A172 (cell line): ENCODE measurements at regions not wholly inside any gene's neighbourhood (a gene's known extent, or its start where the extent isn't known, plus 50 kb on each side); places are given as distances from the start of the nearest gene placed in this dataset.

ENCODE experiments used
- DNase-seq: peaks from one replicate; pipeline ENCODE4 v3.0.0-alpha.2; 2015; ENCODE audit warnings: low spot score

DNA sequence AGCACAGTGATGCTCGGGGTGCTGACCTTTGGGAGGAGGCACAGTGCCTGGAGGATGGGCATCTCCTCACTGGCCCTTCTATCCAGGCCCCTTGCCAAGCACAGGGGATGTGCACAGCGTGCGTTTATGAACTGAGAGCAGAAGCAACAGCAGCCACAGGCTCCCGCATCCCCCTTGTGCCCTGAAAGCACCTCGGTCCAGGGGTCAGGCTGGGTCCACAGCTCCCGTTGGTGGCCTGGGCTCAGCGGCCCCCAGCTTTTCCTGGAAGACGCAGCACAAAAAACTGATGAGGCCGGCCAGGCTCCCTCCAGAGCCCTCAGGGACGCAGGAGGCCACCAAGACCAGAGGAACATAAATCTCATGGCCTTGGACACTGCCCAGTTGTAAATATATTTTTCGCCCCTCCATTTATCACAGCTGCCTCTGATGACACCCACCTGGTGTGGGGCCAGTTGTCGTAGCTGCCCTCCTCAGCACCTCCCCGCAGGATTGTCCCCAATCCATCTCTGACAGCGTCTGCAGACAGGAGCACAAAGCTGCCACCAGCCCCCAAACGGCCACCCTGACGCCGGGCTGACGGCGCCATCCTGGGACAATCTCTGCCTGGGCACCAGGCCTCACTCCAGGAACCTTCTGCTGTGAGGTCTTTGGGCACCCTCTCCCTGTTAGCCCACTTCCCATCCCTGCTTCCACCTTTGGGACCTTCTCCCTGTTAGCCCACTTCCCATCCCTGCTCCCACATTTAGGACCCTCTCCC is 203.1 kb downstream of the BRD1 start:
- DNase-seq = no peak

DNA sequence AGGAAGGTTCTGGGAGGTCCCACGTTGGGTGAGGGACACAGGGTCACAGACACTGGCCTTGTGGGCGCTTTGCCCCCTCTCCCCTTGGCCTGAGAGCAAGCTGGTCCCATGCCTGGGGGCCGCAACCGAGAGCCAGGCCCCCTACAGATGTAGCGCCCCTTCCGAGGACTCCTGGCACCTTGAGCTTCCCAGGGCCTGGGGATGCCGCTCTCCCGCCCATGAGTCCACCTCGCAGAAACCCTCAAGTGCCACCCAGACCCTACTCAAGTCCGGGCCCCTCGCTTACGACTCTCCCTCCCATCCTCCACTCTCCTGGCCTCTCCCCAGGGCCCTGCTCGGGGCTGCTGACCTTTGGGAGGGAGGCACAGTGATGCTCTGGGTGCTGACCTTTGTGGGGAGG is 204.0 kb downstream of the BRD1 start:
- no peak for DNase-seq

- no peak for DNase-seq
Measured at GRCh38 chr22:49623176-49623575, 204.5 kb downstream of the BRD1 start.

- no peak for DNase-seq
Measured at GRCh38 chr22:49622241-49623105, 205.2 kb downstream of the BRD1 start.

DNA sequence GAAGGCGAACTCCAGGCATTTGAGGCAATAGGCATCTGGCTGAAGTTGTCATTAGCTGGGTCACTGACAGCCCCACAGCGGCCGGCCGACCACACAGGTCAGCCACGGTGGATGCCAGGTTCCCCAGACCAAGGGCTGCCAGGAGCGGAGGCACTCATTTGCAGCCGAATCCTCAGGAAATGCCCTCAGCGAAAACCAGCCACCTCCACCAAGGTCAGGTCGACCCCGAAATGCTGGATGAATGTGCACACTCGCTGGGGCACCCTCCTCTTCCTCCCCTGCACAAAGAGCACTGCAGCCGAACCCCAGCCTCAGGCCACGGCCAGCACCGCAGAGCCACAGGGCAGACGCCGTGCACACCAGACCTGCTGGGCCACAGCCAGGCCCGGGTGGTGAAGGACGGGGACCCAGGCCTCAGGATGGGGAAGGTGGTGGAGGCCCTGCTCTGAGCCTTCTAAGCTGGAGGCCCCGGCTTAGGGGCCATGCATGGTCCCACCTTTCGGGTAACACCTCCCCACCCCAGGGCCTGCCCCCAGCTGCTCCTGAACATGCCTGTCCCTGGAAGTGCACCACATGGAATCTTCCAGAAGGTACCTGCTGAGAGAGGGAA is 206.0 kb downstream of the BRD1 start:
- DNase-seq = no peak

GRCh38 chr22:49620666-49621065 is 207.0 kb downstream of the BRD1 start:
- DNase-seq = no peak

DNA sequence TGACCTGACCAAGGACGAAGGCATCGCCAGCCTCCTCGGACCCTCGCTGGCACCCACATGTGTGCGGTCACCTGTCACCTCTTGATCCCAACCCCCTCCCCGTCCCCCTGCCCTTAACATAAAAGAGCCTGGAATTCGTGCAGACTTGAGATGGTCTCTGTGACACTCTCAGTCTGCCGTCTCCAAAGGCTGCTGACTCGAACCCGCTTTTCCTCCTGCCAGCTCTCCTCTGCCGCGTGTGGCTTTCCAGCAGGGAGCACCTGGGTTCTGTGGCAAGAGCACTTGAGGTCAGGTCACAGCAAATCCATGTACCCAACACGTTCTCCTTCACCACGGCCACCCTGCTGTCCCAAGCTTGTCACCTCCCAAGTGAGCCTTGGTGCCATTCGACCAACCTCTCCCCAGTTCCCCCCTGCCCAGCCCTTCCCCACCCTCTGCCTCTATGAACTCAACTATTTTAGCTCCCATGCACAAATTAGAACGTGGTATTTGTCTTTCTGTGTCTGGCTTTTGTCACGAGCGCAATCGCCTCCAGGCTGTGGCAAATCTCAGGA is 207.6 kb downstream of the BRD1 start:
- no peak for DNase-seq

DNA sequence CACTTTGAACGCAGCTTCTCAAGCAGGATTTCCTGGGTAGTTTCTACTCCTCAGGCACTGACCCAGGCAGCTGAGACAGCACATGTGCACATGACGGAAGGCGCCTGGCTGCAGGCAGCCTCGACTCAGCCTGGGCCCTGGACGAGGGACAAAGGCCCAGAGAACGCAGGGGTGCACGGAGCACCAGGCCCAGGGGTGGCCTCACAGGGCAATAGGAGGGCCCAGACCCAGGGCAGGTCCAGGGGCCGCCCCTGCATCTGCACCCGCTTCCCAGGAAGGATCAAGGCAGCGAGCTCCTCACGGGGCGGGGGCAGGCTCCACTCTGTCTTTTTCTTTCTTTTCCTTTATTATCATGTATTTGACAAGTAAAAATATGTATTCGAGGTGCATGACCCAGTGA is 208.4 kb downstream of the BRD1 start:
- DNase-seq = no peak

DNA sequence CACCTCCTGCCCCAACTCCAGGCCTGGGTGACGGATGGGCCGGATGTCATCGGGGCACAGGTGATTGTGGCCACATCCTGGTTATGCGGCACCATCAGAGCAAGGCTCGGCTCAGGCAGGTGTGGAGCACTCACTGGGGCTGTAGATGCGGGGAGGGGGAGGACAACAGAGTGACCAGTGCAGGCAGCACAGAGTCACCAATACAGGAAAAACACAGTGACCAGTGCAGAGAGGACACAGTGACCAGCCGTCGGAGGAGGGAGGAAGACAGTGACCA is 209.1 kb downstream of the BRD1 start:
- no peak for DNase-seq

- DNase-seq = no peak
Measured at GRCh38 chr22:49617866-49618676, 209.6 kb downstream of the BRD1 start.

DNA sequence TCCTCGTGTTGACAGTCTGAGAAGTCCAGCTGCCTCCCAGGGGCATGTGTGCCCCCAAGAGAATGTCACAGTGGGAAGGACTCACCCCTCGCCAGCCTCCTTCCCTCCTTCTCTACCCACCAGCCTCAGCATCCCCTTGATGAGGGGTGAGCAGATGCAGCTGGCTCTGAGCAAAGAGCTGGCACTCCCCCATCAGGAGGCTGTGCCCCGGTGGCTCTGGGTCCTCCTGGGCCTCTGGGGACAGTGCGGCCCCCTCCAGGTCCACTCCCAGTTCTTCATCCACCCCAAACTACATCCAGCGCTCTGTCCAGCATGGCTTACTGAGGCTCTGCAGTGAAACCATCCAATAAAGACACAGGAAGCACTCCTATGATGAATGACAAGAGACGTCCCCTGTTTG is 210.4 kb downstream of the BRD1 start:
- DNase-seq = no peak

DNA sequence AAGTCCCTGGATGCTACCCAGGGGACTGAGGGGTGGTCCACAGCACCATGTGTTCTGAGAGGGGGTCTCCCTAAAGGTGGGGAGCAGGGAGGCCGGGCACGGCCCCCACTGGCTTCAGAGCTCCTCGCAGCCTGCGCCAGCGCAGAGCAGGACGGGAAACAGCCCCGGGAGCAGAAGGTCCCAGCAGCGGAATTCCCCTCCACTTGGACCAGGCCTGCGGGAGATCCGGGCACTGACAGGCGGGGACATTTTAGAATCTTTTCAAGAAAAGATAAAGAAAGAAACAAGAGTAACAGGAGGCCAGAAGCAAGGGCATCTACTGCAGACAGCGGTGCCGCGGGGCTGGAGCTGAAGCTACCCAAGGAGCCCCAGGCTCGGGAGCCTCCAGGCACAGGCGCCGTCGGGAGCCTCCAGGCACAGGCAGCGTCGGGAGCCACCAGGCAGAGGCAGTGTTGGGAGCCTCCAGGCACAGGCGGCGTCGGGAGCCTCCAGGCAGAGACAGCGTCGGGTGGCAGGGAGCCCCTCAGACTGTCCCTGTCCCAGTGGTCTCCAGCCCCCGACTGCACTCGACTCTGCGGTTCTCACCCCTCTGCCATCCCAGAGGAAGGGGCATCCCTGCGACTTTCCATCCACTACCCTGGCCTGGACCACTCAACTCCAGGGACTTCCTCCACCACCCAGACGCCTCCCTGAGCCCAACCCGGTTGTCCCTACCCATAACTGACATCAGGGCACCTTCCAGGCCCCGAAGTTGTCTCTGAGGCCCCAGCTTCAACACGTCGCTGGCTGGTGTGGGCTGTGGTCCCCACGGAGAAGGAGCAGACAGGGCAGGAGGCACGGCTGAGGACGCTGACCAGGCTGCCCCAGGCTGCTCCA is 211.1 kb downstream of the BRD1 start:
- no peak for DNase-seq

GRCh38 chr22:49614966-49615965 is 212.4 kb downstream of the BRD1 start:
- DNase-seq = no peak

GRCh38 chr22:49613511-49614270 is 214.0 kb downstream of the BRD1 start:
- DNase-seq = no peak

DNA sequence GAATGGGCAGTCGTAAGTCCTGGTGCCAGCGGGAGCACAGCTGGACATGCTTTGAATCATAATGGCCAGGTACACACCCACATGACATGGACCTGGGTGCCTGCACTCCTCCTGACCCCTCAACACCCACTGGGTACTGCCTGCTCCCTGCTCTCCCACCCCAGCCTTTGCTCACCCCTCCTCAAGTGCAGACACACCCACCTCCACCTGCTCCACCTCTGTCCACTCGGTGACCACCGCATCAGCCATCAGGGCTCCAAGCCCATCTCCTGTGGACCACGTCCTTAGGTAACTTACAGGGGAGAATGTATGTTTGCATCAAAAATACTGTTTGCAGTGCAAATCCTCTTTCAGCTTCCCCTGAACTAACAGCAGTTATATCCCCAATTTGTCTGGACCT is 214.6 kb downstream of the BRD1 start:
- DNase-seq = no peak

DNA sequence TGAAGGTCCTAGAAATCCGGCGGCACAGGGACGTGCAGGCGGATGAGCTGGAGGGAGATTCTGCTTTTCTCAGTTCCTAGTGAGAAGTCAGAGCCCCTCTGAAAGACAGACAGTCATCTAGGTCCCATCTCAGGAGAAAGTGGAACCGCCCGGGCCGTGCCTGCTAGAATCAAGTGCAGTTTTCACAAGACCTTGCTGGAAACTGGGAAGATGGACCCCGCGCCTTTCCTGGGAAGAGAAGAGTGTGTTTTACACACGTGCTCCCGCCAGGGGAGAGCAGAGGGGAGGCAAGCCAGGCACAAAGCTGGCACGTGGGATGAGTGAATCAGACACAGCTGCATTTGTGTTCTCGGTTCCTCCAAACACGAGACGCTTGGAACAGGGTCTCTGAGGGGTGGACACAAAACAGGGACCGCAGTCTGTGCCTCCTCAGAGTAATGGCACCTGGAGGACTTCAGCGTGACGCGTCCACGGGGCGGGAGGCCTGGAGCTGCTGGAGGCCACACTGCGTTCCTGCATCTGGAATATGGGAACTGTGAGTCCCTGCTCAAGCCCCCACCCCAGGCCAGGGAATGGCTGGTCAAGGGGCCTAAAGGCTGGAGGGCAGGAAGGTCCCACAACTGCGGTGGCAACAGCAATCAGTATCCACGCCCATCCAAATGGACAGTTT is 218.3 kb downstream of the BRD1 start:
- DNase-seq = no peak

DNA sequence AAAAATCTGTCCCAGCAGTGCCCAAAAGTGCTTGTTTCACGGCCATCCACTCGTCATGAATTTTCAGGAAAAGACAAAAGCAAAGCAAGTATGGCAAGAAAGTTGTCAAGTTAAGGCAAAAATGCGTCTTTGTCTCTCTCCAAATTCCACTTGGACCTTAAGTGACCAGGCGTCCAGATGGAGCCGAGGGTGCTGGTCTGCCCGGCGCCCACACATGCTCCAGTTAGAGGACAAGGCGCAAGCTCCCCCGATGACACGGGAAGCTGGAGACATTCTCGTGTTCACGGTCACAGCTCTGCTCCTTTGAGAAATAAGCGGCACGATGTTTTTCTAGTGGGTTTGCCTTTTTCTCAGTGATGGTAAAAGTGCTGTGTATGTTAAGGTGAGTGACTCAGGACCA is 219.0 kb downstream of the BRD1 start:
- no peak for DNase-seq

DNA sequence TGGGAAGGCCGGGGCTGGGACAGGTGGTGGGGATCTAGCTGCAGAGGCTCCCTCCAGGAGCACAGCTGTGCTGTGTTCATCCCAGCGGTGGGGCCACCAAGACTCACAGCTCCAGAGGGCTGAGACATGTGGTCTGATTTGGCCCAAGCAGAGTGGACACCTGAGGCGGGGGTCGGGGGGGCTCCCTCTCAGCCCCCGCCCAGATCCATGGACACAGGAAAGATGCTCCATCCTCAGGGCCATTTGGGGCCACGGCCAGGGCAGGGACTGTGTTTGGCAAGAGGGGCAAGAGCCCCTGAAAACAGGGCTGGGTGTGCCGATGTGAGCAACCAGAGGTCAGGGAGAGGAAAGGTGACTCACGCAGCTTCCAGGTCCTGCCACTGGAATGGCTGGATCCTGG is 219.4 kb downstream of the BRD1 start:
- DNase-seq = no peak
